GM12864 (cell line): ENCODE measurements at regions not wholly inside any gene's neighbourhood (a gene's known extent, or its start where the extent isn't known, plus 50 kb on each side); places are given as distances from the start of the nearest gene placed in this dataset.

Experiments used
- DNase-seq: peaks from one replicate; pipeline ENCODE4 v3.0.0-alpha.2; 2011; ENCODE audit warnings: low read depth
- H3K4me3 ChIP-seq: 2 replicates; pipeline ENCODE4 v1.5.1; 2011; ENCODE audit warnings: mild to moderate bottlenecking, low read depth, low read length, control low read depth
- CTCF ChIP-seq: IDR thresholded peaks from 2 replicates; pipeline ENCODE4 v1.5.1; 2011; ENCODE audit warnings: low read depth, mild to moderate bottlenecking, moderate library complexity, low read length, control low read depth, inconsistent platforms; ENCODE audit errors: missing control alignments

GRCh38 chr5:40453689-40454088 lies 226.0 kb upstream of the PTGER4 start:
- no peak for TF ChIP-seq CTCF

GRCh38 chr5:40452874-40453624 lies 226.7 kb upstream of the PTGER4 start:
- H3K4me3 ChIP-seq: no peak overlapping the region
- no peak for DNase-seq
- no peak for TF ChIP-seq CTCF

More at GRCh38 chr5:40453689-40454088, 226.0 kb upstream of the PTGER4 start:
- H3K4me3 ChIP-seq: no peak overlapping the region
- no peak for DNase-seq

GRCh38 chr5:40447438-40447837 lies 232.3 kb upstream of the PTGER4 start:
- no peak for TF ChIP-seq CTCF
- no peak overlapping the region for H3K4me3 ChIP-seq
- no peak for DNase-seq

- H3K4me3 ChIP-seq: no peak overlapping the region
- no peak for DNase-seq
- no peak for TF ChIP-seq CTCF
Observed at GRCh38 chr5:40446910-40447309, 232.8 kb upstream of the PTGER4 start.

- no peak overlapping the region for H3K4me3 ChIP-seq
- no peak for DNase-seq
- TF ChIP-seq CTCF: no peak
Observed at GRCh38 chr5:40442346-40442745, 237.4 kb upstream of the PTGER4 start.

GRCh38 chr5:40441733-40442132 lies 238.0 kb upstream of the PTGER4 start:
- H3K4me3 ChIP-seq: no peak overlapping the region
- no peak for TF ChIP-seq CTCF
- no peak for DNase-seq

- no peak for DNase-seq
- H3K4me3 ChIP-seq: no peak overlapping the region
Observed at GRCh38 chr5:40440746-40441145, 239.0 kb upstream of the PTGER4 start.

More at GRCh38 chr5:40440746-40441145, 239.0 kb upstream of the PTGER4 start:
- TF ChIP-seq CTCF: no peak
